ENCODE measurements at regions not wholly inside any gene's neighbourhood (a gene's known extent, or its start where the extent isn't known, plus 50 kb on each side); places are given as distances from the start of the nearest gene placed in this dataset.

DNA sequence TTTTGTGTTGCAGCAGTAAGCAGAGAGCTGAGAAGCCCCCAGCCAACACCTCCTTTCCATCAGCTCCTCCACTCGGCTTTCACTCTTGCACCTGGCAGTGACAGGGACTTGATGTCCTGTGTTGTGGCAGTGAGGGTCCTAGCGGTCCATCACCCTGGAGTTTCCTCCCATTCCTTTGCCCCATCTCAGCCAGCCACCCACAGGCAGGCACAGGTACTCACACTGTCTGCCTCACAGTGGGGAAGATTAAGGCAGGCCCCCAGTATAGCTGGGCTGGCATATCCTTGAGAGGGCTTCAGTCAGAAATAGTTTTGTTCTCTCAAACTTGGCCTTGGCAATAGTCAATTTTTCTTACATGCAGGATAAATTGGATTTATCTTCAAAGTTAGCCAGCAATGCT lies 362.7 kb downstream of the GADD45G start:
- no peak for DNase-seq (ENCODE audit: low read depth)

DNA sequence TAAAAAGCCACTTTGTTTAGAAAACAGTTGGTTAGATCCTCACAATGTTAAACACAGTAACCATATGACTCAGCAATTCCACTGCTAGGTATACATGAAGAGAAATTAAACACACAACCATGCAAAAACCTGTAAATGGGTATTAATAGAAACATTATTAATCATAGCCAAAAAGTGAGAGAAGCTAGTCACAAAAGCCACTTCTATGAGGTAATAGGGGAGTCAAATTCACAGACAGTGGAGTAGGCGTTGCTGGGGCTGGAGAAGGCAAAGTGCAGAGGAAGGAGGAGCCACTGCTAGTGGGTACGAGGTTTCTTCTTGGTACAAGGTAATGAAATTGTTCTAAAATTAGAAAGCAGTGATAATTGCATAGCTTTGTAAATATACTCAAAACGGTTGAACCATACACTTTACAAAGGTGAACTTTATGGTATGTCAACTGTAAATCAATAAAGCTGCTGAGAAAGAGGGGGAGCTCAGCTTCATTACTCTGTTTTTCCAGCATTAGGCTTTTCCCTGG lies 364.4 kb downstream of the GADD45G start:
- DNase-seq (ENCODE audit: low read depth), result no peak

GRCh38 chr9:89969881-89970639 lies 365.2 kb downstream of the GADD45G start:
- DNase-seq (ENCODE audit: low read depth), result no peak

GRCh38 chr9:89970701-89971100 lies 365.9 kb downstream of the GADD45G start:
- DNase-seq (ENCODE audit: low read depth), result no peak

GRCh38 chr9:89972535-89972934 lies 367.7 kb downstream of the GADD45G start:
- no peak for DNase-seq (ENCODE audit: low read depth)

- DNase-seq (ENCODE audit: low read depth), result no peak
Observed at GRCh38 chr9:89974582-89974981, 369.8 kb downstream of the GADD45G start.

DNA sequence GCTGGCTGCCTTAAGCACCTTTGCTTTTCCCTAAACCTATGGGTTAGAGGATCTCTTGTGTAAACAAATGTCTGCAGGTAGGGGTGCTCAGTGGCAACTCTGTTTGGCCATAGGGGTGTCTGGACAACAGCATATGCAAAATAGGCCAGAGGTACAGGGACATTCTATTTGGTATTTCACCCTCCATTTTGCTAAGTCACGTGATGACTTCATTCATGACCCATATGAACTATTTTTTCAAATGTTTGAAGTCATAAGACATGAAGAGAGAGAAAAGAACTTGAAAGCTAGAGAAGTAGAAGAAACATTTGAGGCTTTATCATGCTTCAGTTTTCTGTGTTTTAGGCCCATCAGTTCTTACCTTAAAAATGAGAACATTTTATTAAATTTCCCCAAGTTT lies 370.2 kb downstream of the GADD45G start:
- no peak for DNase-seq (ENCODE audit: low read depth)

- DNase-seq (ENCODE audit: low read depth), result no peak
Observed at GRCh38 chr9:89975630-89976029, 370.8 kb downstream of the GADD45G start.

- DNase-seq (ENCODE audit: low read depth), result no peak
Observed at GRCh38 chr9:89978185-89978584, 373.4 kb downstream of the GADD45G start.

DNA sequence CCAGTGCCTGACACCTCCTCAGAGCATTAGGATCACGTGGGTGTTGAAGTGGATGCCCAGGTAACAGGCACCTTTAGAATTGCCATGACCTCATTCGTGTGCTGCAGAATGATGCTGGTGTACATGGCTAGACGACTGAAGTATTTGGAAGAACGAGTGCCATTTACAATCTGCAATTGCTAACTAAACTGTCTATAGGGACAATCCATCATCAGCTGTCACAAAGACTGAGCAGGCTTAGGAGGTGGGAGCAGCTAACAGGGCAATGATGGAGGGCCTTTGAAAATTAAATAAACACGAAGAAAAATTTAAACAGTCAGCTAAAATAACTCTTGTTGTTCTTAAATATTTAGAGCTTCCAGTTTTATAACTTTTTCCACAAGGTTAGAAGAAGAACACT lies 375.8 kb downstream of the GADD45G start:
- DNase-seq (ENCODE audit: low read depth), result no peak

GRCh38 chr9:89982016-89982415 lies 377.2 kb downstream of the GADD45G start:
- DNase-seq (ENCODE audit: low read depth), result no peak

DNA sequence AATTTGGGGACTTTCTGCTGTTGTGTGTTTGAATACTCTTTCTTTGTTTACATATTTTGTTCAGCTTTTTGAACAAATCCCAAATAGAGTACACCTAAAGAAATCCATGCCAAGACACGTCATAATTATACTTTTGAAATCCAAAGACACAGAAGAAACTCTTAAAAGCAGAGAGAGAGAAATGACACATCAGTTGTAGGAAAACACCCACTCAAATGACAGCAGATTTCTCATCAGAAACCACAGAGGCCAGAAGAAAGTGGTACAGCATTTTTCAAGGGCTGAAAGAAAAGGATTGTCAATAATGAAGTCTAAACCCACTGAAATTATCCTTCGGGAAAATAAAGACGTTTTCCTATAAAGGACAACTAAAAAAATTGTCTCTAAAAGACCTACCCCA lies 378.6 kb downstream of the GADD45G start:
- no peak for DNase-seq (ENCODE audit: low read depth)

DNA sequence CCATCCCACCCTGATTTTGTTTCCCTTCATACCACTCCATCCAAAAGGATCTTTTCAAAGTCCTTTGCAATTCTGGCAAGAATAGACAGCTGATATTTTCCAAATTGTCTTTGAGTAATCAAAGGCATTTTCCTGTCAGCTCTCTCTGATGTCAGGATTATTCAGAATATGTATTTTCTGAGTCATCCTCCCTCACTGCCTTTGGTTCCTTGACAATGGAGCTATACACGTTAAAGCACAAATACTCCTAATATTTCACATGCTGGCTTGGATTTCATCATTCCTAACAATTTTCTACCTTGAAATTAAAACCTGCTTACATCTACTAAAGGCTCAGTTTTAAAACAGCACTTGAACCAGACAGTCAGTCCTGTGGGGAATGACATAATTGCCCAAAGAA lies 379.4 kb downstream of the GADD45G start:
- DNase-seq (ENCODE audit: low read depth), result no peak

- no peak for DNase-seq (ENCODE audit: low read depth)
Observed at GRCh38 chr9:89985068-89985467, 380.3 kb downstream of the GADD45G start.

- DNase-seq (ENCODE audit: low read depth), result no peak
Observed at GRCh38 chr9:89986190-89986589, 381.4 kb downstream of the GADD45G start.

GRCh38 chr9:89988458-89988857 lies 383.6 kb downstream of the GADD45G start:
- no peak for DNase-seq (ENCODE audit: low read depth)

GRCh38 chr9:89991204-89991790 lies 386.5 kb downstream of the GADD45G start:
- DNase-seq (ENCODE audit: low read depth), result no peak

DNA sequence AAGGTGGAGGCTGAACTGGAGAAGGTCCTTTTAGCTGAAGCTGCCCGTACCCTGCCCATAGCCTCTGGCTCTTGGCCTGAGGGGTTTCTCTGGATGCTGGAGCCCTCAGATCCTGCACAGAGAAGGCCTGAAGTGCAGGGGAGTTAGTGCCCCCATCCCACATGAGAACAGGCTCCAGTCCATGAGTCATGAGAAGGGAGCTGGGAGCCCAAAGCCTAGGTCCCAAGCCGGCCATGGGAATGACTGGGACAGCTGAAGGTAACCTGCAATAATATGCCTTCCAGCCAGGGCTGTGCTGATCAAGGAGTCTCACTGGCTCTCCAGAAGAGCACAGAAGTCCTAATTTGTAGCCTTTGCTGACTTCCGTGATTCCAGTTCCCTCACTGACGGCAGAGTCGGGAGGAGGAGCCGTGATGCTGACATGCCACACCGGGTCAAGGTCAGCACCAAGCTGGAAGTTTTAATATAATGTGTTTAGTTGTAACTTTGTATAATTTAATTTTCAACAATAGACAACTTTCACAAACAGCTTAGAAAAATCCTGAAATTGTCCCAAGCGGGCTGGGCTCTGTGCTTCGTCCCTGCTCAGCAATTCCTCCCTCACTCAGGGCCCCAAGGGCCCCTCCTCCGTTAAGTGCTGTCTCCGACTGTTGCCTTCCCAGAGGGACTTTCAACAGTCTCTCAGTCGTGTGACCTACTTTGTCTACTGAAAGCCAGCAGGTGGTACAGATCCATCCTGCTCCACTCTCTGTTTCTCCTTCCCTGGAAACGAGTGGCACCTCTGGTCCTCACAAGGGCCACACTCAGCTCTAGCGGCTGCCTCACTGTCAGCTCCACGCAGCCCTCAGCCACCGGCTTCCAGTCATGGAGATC lies 387.8 kb downstream of the GADD45G start:
- DNase-seq (ENCODE audit: low read depth), result no peak

GRCh38 chr9:89993678-89994630 lies 389.1 kb downstream of the GADD45G start:
- DNase-seq (ENCODE audit: low read depth), result no peak

GRCh38 chr9:89994988-89995613 lies 390.3 kb downstream of the GADD45G start:
- DNase-seq (ENCODE audit: low read depth), result no peak

GRCh38 chr9:89996116-89996515 lies 391.3 kb downstream of the GADD45G start:
- no peak for DNase-seq (ENCODE audit: low read depth)

Data from activated T-helper 1 cell treated with Interleukin-2 at 50 U/mL for 16 hours (primary cell).